Sigmoid colon (tissue), 4 donors: ENCODE measurements at regions not wholly inside any gene's neighbourhood (a gene's known extent, or its start where the extent isn't known, plus 50 kb on each side); places are given as distances from the start of the nearest gene placed in this dataset.

Experiments used
- CTCF ChIP-seq, 4 experiments: fragments of 450-650 bp in 3 of 4; fragments of 200-600 bp in 1 of 4; IDR thresholded peaks; one replicate each; pipeline ENCODE4 v1.5.1; 2016 to 2019; ENCODE audit warnings: antibody characterized with exemption in 4 of 4, mild to moderate bottlenecking in 3 of 4, moderate library complexity in 2 of 4
- EP300 ChIP-seq, 4 donors: sonication (generic); formaldehyde crosslinking; IDR thresholded peaks; one replicate each; pipeline ENCODE4 v1.6.1; 2017; ENCODE audit warnings: antibody characterized with exemption in 4 of 4
- POLR2A ChIP-seq, 2 donors: fragments of 450-650 bp; IDR thresholded peaks; one replicate each; pipeline ENCODE4 v1.6.1; 2016; ENCODE audit warnings: antibody characterized with exemption in 2 of 2, mild to moderate bottlenecking in 2 of 2, moderate library complexity in 2 of 2

GRCh38 chr2:34103437-34103836 is 504.3 kb upstream of the FAM98A start:
- TF ChIP-seq CTCF (IDR thresholded peaks at IDR 0.05) (no peak), POLR2A (IDR thresholded peaks at IDR 0.05) (no peak), EP300 (IDR thresholded peaks at IDR 0.05) (no peak)
